ENCODE measurements at regions not wholly inside any gene's neighbourhood (a gene's known extent, or its start where the extent isn't known, plus 50 kb on each side); places are given as distances from the start of the nearest gene placed in this dataset.

GRCh38 chr1:39085174-39085573 is 59.0 kb downstream of the NDUFS5 start:
- no peaks in the 10 kb centered on the region for H3K9me3 ChIP-seq (replicated peaks)
- no peak overlapping the region for H3K4me3 ChIP-seq
- H3K36me3 ChIP-seq = no peaks in the 10 kb centered on the region
- H3K4me1 ChIP-seq = no peaks in the 10 kb centered on the region
- peaks cover 20% of the 10 kb centered on the region; the same call in 1 of the 2 replicates for H3K27me3 ChIP-seq
- no peak for DNase-seq
- no peak overlapping the region for H3K27ac ChIP-seq

GRCh38 chr1:39086386-39086785 is 60.2 kb downstream of the NDUFS5 start:
- DNase-seq = no peak
- H3K9me3 ChIP-seq (replicated peaks) = no peaks in the 10 kb centered on the region
- H3K4me1 ChIP-seq = no peaks in the 10 kb centered on the region
- no peaks in the 10 kb centered on the region for H3K36me3 ChIP-seq
- no peak overlapping the region for H3K27ac ChIP-seq
- peaks cover 13% of the 10 kb centered on the region; the same call in 1 of the 2 replicates for H3K27me3 ChIP-seq
- no peak overlapping the region for H3K4me3 ChIP-seq

- Histone ChIP-seq H3K9me3 (replicated peaks) (no peaks in the 10 kb centered on the region), H3K4me3 (no peak overlapping the region), H3K36me3 (no peaks in the 10 kb centered on the region), H3K27ac (no peak overlapping the region), H3K4me1 (no peaks in the 10 kb centered on the region), H3K27me3 (peaks cover 13% of the 10 kb centered on the region; the same call in 1 of the 2 replicates)
- DNase-seq = no peak
These were observed 60.8 kb downstream of the NDUFS5 start for GRCh38 chr1:39086865-39087409.

- no peaks in the 10 kb centered on the region for H3K36me3 ChIP-seq
- H3K27me3 ChIP-seq = peaks cover 8% of the 10 kb centered on the region; the same call in 1 of the 2 replicates
- no peak overlapping the region for H3K4me3 ChIP-seq
- DNase-seq = no peak
- H3K9me3 ChIP-seq (replicated peaks) = no peaks in the 10 kb centered on the region
- H3K27ac ChIP-seq = no peak overlapping the region
- no peaks in the 10 kb centered on the region for H3K4me1 ChIP-seq
These were observed 61.3 kb downstream of the NDUFS5 start for GRCh38 chr1:39087435-39087834.

GRCh38 chr1:39088658-39089057 is 62.5 kb downstream of the NDUFS5 start:
- no peaks in the 10 kb centered on the region for H3K36me3 ChIP-seq
- H3K4me1 ChIP-seq = no peaks in the 10 kb centered on the region
- H3K4me3 ChIP-seq = no peak overlapping the region
- DNase-seq = no peak
- H3K27ac ChIP-seq = no peak overlapping the region
- H3K27me3 ChIP-seq = 0 out of 2 replicates have a peak, but pooled peaks cover 3% of the 10 kb centered on the region
- no peaks in the 10 kb centered on the region for H3K9me3 ChIP-seq (replicated peaks)

- Histone ChIP-seq H3K36me3 (no peaks in the 10 kb centered on the region), H3K4me1 (no peaks in the 10 kb centered on the region), H3K27ac (no peak overlapping the region), H3K4me3 (no peak overlapping the region), H3K9me3 (replicated peaks) (no peaks in the 10 kb centered on the region), H3K27me3 (no peaks in the 10 kb centered on the region)
- peak in 1 of 2 experiments; percentile 37 for DNase-seq
These were observed 63.9 kb downstream of the NDUFS5 start for GRCh38 chr1:39089931-39090521.

- no peaks in the 10 kb centered on the region for H3K4me1 ChIP-seq
- H3K4me3 ChIP-seq = no peak overlapping the region
- H3K27ac ChIP-seq = no peak overlapping the region
- no peaks in the 10 kb centered on the region for H3K36me3 ChIP-seq
- no peaks in the 10 kb centered on the region for H3K27me3 ChIP-seq
- H3K9me3 ChIP-seq (replicated peaks) = no peaks in the 10 kb centered on the region
- DNase-seq = no peak
These were observed 64.7 kb downstream of the NDUFS5 start for GRCh38 chr1:39090757-39091380.

GRCh38 chr1:39091845-39092645 is 65.9 kb downstream of the NDUFS5 start:
- H3K4me3 ChIP-seq = no peak overlapping the region
- no peaks in the 10 kb centered on the region for H3K9me3 ChIP-seq (replicated peaks)
- H3K36me3 ChIP-seq = no peaks in the 10 kb centered on the region
- H3K4me1 ChIP-seq = no peaks in the 10 kb centered on the region
- no peaks in the 10 kb centered on the region for H3K27me3 ChIP-seq
- H3K27ac ChIP-seq = no peak overlapping the region
- peak; percentile 72 to 85 for DNase-seq

- Histone ChIP-seq H3K4me1 (0 out of 2 replicates have a peak, but pooled peaks cover 4% of the 10 kb centered on the region), H3K27me3 (no peaks in the 10 kb centered on the region), H3K27ac (no peak overlapping the region), H3K4me3 (no peak overlapping the region), H3K9me3 (replicated peaks) (no peaks in the 10 kb centered on the region), H3K36me3 (no peaks in the 10 kb centered on the region)
- no peak for DNase-seq
These were observed 68.5 kb downstream of the NDUFS5 start for GRCh38 chr1:39094685-39095084.

GRCh38 chr1:39098546-39099250 is 72.5 kb downstream of the NDUFS5 start:
- Histone ChIP-seq H3K4me1 (peaks cover 15% of the 10 kb centered on the region), H3K27ac (no peak overlapping the region), H3K36me3 (no peaks in the 10 kb centered on the region), H3K27me3 (no peaks in the 10 kb centered on the region), H3K4me3 (no peak overlapping the region), H3K9me3 (replicated peaks) (no peaks in the 10 kb centered on the region)
- peak; percentile 93 to 95 for DNase-seq

GRCh38 chr1:39102537-39103327 is 76.6 kb downstream of the NDUFS5 start:
- peak; percentile 64 to 85 for DNase-seq
- Histone ChIP-seq H3K27me3 (no peaks in the 10 kb centered on the region), H3K9me3 (replicated peaks) (no peaks in the 10 kb centered on the region), H3K27ac (no peak overlapping the region), H3K4me1 (peaks cover 27% of the 10 kb centered on the region), H3K36me3 (no peaks in the 10 kb centered on the region), H3K4me3 (no peak overlapping the region)

- Histone ChIP-seq H3K36me3 (no peaks in the 10 kb centered on the region), H3K9me3 (replicated peaks) (no peaks in the 10 kb centered on the region), H3K4me3 (no peak overlapping the region), H3K27me3 (no peaks in the 10 kb centered on the region), H3K27ac (no peak overlapping the region), H3K4me1 (peaks cover 28% of the 10 kb centered on the region)
- no peak for DNase-seq
These were observed 77.4 kb downstream of the NDUFS5 start for GRCh38 chr1:39103328-39104157.
